Endodermal cell (in vitro differentiated cells): ENCODE measurements at regions not wholly inside any gene's neighbourhood (a gene's known extent, or its start where the extent isn't known, plus 50 kb on each side); places are given as distances from the start of the nearest gene placed in this dataset.

Experiments used
- DNase-seq: peaks from one replicate; pipeline ENCODE4 v3.0.0-alpha.2; 2017
- H3K27ac ChIP-seq: 2 replicates; pipeline ENCODE4 v1.5.1; 2013; ENCODE audit warnings: mild to moderate bottlenecking, low read depth, low read length, moderate library complexity
- H3K27me3 ChIP-seq: 2 replicates; pipeline ENCODE4 v1.6.1; 2013; ENCODE audit warnings: mild to moderate bottlenecking, low read length, moderate library complexity; ENCODE audit not compliant: insufficient read depth, control insufficient read depth, poor library complexity, severe bottlenecking
- H3K36me3 ChIP-seq: 2 replicates; pipeline ENCODE4 v1.7.0; 2013; ENCODE audit warnings: mild to moderate bottlenecking, low read length, moderate library complexity; ENCODE audit not compliant: control insufficient read depth, insufficient read depth
- H3K4me1 ChIP-seq: one replicate; pipeline ENCODE4 v1.7.0; 2013; ENCODE audit warnings: low read length; ENCODE audit not compliant: control insufficient read depth, insufficient read depth
- H3K4me3 ChIP-seq: 2 replicates; pipeline ENCODE4 v1.5.1; 2013; ENCODE audit warnings: mild to moderate bottlenecking, low read length, moderate library complexity
- H3K9ac ChIP-seq: 2 replicates; pipeline ENCODE4 v1.6.1; 2013; ENCODE audit warnings: mild to moderate bottlenecking, low read length, moderate library complexity; ENCODE audit not compliant: poor library complexity, severe bottlenecking; ENCODE audit errors: extremely low read depth
- H3K9me3 ChIP-seq: 2 replicates; pipeline ENCODE4 v1.6.1; 2013; ENCODE audit warnings: mild to moderate bottlenecking, low read length, moderate library complexity; ENCODE audit not compliant: control insufficient read depth
- H3K27ac Mint-ChIP-seq: 2 replicates; pipeline ENCODE4 v1.8.0; 2020; ENCODE audit warnings: mixed read lengths
- H3K27me3 Mint-ChIP-seq: 2 replicates; pipeline ENCODE4 v1.8.0; 2021; ENCODE audit warnings: mild to moderate bottlenecking, mixed read lengths; ENCODE audit not compliant: insufficient read depth
- H3K36me3 Mint-ChIP-seq: 2 replicates; pipeline ENCODE4 v1.8.0; 2020; ENCODE audit warnings: low read depth, mixed read lengths
- H3K4me1 Mint-ChIP-seq: 2 replicates; pipeline ENCODE4 v1.8.0; 2020; ENCODE audit warnings: mixed read lengths
- H3K4me3 Mint-ChIP-seq: 2 replicates; pipeline ENCODE4 v1.8.0; 2020; ENCODE audit warnings: mild to moderate bottlenecking, moderate library complexity, mixed read lengths
- H3K9me3 Mint-ChIP-seq: 2 replicates; pipeline ENCODE4 v1.8.0; 2020; ENCODE audit warnings: mild to moderate bottlenecking, mixed read lengths
- WGBS, 2 experiments: methylation state at CpG; one replicate each; pipeline versions ENCODE4 v1.1.5 to v1.1.7; 2013; ENCODE audit warnings: missing lambda C conversion rate in 2 of 2, mixed read lengths in 1 of 2; ENCODE audit not compliant: insufficient coverage in 1 of 2, insufficient read length in 1 of 2; 5-methylcytosine and 5-hydroxymethylcytosine counted together
- TF ChIP-seq, protein P1 (sequence below): fragments of 200-600 bp; sonication (generic); conservative IDR thresholded peaks from 2 replicates; pipeline ENCODE4 v1.5.0; 2021; ENCODE audit warnings: antibody characterized with exemption, mild to moderate bottlenecking

DNA sequence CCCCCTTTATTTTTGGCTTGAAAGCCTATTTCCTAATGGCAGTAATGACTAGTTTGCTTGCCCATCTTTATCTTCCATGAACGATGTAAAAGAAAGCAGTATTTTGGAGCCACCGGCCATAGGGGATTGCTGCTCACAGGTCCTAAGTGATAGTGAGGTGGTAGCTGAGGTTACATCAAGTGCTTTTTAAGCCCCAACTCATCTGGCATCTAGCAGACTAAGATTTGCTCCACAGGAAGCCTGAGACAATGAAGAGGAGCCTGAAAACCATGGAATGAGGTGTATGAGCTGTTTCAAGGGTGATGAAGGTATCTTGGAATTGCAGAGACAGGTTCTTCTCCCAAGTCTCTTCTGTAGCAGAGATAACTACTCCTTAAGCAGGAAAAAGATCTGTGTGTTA, 496.3 kb downstream of the XPNPEP1 start:
- H3K4me1 Mint-ChIP-seq, result peaks cover 44% of the 10 kb centered on the region
- no peaks in the 10 kb centered on the region for H3K27me3 Mint-ChIP-seq
- H3K27ac Mint-ChIP-seq, result no peak overlapping the region
- Histone ChIP-seq H3K9ac (no peak overlapping the region), H3K4me1 (no peaks in the 10 kb centered on the region), H3K4me3 (no peak overlapping the region), H3K9me3 (no peaks in the 10 kb centered on the region), H3K27me3 (no peaks in the 10 kb centered on the region), H3K27ac (no peak overlapping the region), H3K36me3 (no peaks in the 10 kb centered on the region)
- H3K4me3 Mint-ChIP-seq, result no peak overlapping the region
- 60 to 89% methylated on average over 1 to 2 of the region's 2 CpGs for WGBS, 2 experiments
- H3K36me3 Mint-ChIP-seq, result no peaks in the 10 kb centered on the region
- no peak for DNase-seq
- TF ChIP-seq, protein P1, sequence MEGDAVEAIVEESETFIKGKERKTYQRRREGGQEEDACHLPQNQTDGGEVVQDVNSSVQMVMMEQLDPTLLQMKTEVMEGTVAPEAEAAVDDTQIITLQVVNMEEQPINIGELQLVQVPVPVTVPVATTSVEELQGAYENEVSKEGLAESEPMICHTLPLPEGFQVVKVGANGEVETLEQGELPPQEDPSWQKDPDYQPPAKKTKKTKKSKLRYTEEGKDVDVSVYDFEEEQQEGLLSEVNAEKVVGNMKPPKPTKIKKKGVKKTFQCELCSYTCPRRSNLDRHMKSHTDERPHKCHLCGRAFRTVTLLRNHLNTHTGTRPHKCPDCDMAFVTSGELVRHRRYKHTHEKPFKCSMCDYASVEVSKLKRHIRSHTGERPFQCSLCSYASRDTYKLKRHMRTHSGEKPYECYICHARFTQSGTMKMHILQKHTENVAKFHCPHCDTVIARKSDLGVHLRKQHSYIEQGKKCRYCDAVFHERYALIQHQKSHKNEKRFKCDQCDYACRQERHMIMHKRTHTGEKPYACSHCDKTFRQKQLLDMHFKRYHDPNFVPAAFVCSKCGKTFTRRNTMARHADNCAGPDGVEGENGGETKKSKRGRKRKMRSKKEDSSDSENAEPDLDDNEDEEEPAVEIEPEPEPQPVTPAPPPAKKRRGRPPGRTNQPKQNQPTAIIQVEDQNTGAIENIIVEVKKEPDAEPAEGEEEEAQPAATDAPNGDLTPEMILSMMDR, result no peak
- H3K9me3 Mint-ChIP-seq, result no peaks in the 10 kb centered on the region

DNA sequence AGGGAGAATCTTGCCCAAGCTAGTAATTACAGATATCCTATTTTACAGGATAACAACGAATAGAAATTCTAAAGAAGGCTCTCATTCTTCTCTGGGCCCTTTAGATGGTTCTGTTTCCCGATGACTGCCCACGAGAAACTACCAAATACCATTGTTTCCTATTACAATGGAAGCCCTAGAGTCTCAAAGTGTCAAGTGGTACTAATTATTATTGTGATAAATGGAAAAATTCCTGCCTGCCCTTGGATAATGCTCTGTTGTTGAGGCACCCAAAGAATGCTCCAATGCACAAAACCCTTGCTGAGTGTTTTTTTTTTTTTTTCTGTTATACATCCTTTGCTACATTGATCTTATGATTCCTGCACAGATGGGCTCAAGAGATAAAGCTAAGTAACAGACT, 504.5 kb downstream of the XPNPEP1 start:
- Histone ChIP-seq H3K4me3 (no peak overlapping the region), H3K27ac (no peak overlapping the region), H3K4me1 (no peaks in the 10 kb centered on the region), H3K27me3 (no peaks in the 10 kb centered on the region), H3K9ac (no peak overlapping the region), H3K36me3 (no peaks in the 10 kb centered on the region), H3K9me3 (peaks cover 23% of the 10 kb centered on the region)
- H3K4me3 Mint-ChIP-seq, result no peak overlapping the region
- H3K4me1 Mint-ChIP-seq, result peaks cover 21% of the 10 kb centered on the region
- H3K9me3 Mint-ChIP-seq, result peaks cover 9% of the 10 kb centered on the region
- H3K36me3 Mint-ChIP-seq, result no peaks in the 10 kb centered on the region
- 75% methylated on average over 3 of the region's 3 CpGs; no CpG with 5 or more reads in 1 of the 2 experiments for WGBS, 2 experiments
- DNase-seq, result no peak
- TF ChIP-seq, protein P1, result no peak
- H3K27me3 Mint-ChIP-seq, result no peaks in the 10 kb centered on the region
- H3K27ac Mint-ChIP-seq, result no peak overlapping the region

DNA sequence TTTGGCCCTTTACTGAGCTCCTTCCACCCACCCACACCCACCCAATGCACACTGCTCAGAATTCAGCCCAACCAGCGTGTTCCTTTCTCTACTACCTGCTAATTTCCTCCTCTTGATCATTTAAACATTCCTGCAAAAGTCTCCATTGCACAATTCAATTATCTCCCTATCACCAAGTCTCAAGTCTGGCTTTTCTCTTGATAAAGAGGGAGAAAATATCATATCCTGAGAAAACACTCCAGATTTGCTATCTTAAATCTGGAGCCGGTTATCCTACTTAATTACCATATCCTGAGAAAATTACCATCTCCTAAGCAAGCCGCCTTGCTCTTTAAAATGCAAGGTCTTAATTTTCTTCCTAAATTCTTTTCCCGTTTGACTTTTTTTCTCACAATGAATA, 505.5 kb downstream of the XPNPEP1 start:
- Mint-ChIP-seq H3K4me3 (no peak overlapping the region), H3K9me3 (peaks cover 9% of the 10 kb centered on the region), H3K27ac (no peak overlapping the region), H3K27me3 (no peaks in the 10 kb centered on the region), H3K4me1 (peaks cover 17% of the 10 kb centered on the region), H3K36me3 (no peaks in the 10 kb centered on the region)
- Histone ChIP-seq H3K36me3 (no peaks in the 10 kb centered on the region), H3K4me3 (no peak overlapping the region), H3K4me1 (no peaks in the 10 kb centered on the region), H3K27ac (no peak overlapping the region), H3K9ac (no peak overlapping the region), H3K27me3 (no peaks in the 10 kb centered on the region), H3K9me3 (peaks cover 28% of the 10 kb centered on the region)
- 68 to 70% methylated on average over 4 of the region's 4 CpGs for WGBS, 2 experiments
- DNase-seq, result no peak
- TF ChIP-seq, protein P1, result no peak
